ENCODE measurements at regions not wholly inside any gene's neighbourhood (a gene's known extent, or its start where the extent isn't known, plus 50 kb on each side); places are given as distances from the start of the nearest gene placed in this dataset.

GRCh38 chr3:84885199-84885882 lies 73.4 kb upstream of the CADM2 start:
- DNase-seq, result no peak

DNA sequence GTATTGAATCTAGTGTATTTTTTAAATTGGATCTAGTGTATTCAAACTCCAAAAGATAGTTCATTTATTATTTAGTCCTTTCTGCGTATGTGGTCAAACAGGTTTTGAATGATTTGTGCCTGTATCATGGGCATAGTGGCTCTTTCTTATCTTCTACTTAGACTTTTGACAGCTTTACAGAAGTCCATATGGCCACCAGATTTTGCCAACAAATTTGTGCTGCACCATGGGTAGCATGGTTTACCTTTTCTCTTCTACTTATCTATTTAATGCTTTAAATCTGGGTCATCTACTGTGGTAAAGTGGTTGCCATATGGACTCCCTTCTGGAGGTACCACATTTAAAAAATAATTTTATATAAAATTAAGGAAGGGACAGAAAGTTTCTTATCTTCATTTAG lies 66.9 kb upstream of the CADM2 start:
- DNase-seq, result no peak

GRCh38 chr3:84893211-84893610 lies 65.6 kb upstream of the CADM2 start:
- no peak for DNase-seq

DNA sequence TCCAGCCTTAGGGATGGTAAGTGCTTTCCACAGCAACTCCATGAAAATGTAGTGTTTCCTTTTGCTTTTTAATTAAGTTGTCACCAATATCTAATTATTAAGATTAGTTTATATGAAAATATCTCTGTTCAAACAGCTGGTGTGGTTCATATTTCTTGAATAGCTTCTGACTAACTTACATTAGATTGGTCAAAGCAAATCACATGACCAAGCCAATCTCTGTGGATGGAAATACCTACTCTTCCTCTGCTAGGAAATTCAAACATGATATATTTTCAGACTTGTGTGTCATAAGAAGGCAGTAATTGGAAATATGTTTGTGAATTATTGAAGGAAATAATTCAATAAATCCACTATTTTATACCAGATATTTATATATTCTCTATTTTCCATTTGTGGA lies 54.6 kb upstream of the CADM2 start:
- no peak for DNase-seq

DNA sequence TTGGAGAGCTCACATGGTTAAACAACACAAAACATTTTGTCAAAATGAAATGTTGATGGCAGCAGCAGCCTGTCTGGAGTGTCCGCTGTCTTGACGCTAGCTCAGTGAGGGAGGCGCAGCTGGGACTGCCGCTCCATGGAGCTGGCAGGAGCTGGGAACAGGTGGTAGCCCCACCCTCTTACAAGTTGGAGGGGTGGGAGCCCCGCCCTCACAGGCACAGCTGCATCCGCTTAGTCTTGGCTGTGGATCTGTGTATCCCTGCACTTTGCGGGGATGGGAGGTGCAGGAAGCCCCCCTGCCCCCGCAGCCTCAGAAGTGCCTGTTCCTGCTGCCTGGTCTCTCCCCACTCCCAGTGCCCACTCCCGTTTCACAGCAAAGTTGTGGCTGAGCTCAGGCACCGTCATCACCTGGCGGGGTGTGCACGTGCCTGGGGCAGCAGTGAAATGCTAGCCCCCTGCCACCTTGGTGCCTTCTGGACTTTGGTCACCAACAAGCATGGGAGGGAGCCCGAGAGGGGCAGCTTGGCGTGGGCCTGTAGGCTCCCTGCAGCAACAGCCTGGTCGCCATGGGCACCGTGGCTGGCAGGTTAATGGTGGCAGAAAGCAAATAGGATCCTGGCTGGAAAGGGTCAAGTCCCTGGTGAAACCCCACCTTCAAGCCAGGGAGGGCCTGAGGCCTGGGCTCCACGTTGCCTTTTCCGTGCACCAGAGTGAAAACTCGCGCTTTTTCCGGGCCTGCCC lies 53.8 kb upstream of the CADM2 start:
- DNase-seq, result no peak

DNA sequence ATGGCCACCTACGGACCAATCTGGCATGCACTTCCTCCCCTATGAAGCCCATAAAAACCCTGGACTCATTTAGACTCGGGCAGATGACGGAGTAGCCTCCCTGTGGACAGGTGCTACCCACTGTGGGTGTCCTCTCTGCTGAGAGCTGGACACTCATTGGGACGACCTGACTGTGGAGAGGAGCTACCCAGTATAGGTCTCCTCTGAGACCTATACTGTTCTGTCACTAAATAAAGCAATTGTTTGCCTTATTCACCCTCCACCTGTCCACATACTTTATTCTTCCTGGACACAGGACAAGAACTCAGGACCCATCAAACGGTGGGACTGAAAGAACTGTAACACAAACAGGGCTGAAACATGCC lies 53.3 kb upstream of the CADM2 start:
- DNase-seq, result no peak

DNA sequence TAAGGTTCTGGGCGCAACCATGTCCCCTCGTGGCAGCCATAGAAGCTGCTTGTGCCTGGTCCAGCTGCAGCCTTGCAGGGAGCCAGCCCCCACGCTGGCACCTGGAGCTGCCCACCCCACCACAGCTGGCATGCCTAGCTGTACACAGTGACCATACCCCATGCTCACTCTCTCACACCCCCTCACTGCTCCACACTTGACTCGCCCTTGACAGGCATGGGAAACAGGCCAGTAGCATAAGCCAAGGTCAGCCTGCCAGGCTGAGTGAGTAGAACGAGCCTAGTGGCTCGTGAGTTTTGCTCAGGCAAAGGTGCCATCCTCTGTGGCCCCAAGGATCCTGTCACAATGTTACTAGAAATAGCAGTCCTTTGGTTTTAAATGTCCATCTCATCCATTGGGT lies 52.7 kb upstream of the CADM2 start:
- no peak for DNase-seq

Data from suppressor macrophage (primary cell).